NOMO-1 (cell line): ENCODE measurements at regions not wholly inside any gene's neighbourhood (a gene's known extent, or its start where the extent isn't known, plus 50 kb on each side); places are given as distances from the start of the nearest gene placed in this dataset.
"Not testable (repeated sequence)": the region's sequence is repeated elsewhere in the genome, so short reads cannot be mapped to it uniquely, and the experiment has no call there.

ENCODE experiments used
- DNase-seq, 2 experiments: peaks; one replicate each; lab custom pipeline; 2025; ENCODE audit not compliant: unreplicated experiment in 2 of 2; lab: John Stamatoyannopoulos, UW

- DNase-seq: no peak
Observed at GRCh38 chr2:222351035-222351434, 52.2 kb upstream of the PAX3 start.

GRCh38 chr2:222352981-222353380, 54.2 kb upstream of the PAX3 start:
- no peak for DNase-seq

GRCh38 chr2:222353993-222354392, 55.2 kb upstream of the PAX3 start:
- no peak for DNase-seq

GRCh38 chr2:222355860-222356259, 57.1 kb upstream of the PAX3 start:
- no peak for DNase-seq

- DNase-seq: no peak
Observed at GRCh38 chr2:222357930-222358329, 59.1 kb upstream of the PAX3 start.

GRCh38 chr2:222358876-222359275, 60.1 kb upstream of the PAX3 start:
- peak; percentile 19 to 69 for DNase-seq

GRCh38 chr2:222360146-222360545, 61.3 kb upstream of the PAX3 start:
- DNase-seq: no peak

GRCh38 chr2:222360997-222361396, 62.2 kb upstream of the PAX3 start:
- no peak for DNase-seq

GRCh38 chr2:222361787-222362186, 62.6 kb upstream of the SGPP2 start:
- no peak for DNase-seq

GRCh38 chr2:222362336-222362735, 62.0 kb upstream of the SGPP2 start:
- no peak for DNase-seq

- peak; percentile 42 to 78 for DNase-seq
Observed at GRCh38 chr2:222364285-222364895, 60.0 kb upstream of the SGPP2 start.

GRCh38 chr2:222368280-222368679, 56.1 kb upstream of the SGPP2 start:
- not testable (repeated sequence) for DNase-seq

- no peak for DNase-seq
Observed at GRCh38 chr2:222372993-222373392, 51.4 kb upstream of the SGPP2 start.
